ENCODE measurements at regions not wholly inside any gene's neighbourhood (a gene's known extent, or its start where the extent isn't known, plus 50 kb on each side); places are given as distances from the start of the nearest gene placed in this dataset.

DNA sequence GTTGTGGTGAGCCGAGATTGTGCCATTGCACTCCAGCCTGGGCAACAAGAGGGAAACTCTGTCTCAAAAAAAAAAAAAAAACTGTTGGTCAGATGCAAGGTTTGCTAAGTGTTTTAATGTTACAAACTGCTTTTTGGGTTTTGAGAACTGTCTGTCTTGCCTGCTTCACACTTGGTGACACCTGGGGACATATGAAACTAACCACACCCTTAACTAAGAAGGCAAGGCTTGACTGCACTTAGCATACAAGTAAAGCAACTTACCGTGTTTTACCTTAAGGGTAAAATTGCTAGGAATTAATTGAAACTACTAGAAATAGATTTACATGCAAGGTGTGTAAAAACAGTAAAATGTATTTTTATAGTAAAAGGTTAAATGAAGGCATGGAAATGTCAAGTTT, 180.4 kb downstream of the OR13H1 start:
- intact Hi-C loops (cut with DNase I, micrococcal nuclease): no loop called here
- Histone ChIP-seq H3K27ac (ENCODE audit: low read depth in 1 of 2, low read length in 2 of 2) (no peak overlapping the region), H3K4me1 (ENCODE audit: insufficient read depth, low read length) (no peaks in the 10 kb centered on the region), H3K27me3 (ENCODE audit: control insufficient read depth in 1 of 2, insufficient read depth in 2 of 2, low read length in 2 of 2) (no peaks in the 10 kb centered on the region), H3K4me3 (ENCODE audit: low read length) (no peak overlapping the region), H3K9me3 (ENCODE audit: control insufficient read depth in 1 of 2, insufficient read depth in 1 of 2, low read length in 2 of 2) (no peaks in the 10 kb centered on the region), H3K36me3 (ENCODE audit: insufficient read depth, low read length) (no peaks in the 10 kb centered on the region)
- ATAC-seq (ENCODE audit: poor library complexity) (no peak), DNase-seq (no peak)
- peaks cover 3% of the 10 kb centered on the region for H3K9me3 Mint-ChIP-seq
- no peak overlapping the region for H3K27ac Mint-ChIP-seq
- POLR2A ChIA-PET: no interaction called here
- no peaks in the 10 kb centered on the region for H3K27me3 Mint-ChIP-seq
- CTCF ChIA-PET: no interaction called here
- H3K4me1 Mint-ChIP-seq (ENCODE audit: low read depth): no peaks in the 10 kb centered on the region
- TF ChIP-seq, protein P1, sequence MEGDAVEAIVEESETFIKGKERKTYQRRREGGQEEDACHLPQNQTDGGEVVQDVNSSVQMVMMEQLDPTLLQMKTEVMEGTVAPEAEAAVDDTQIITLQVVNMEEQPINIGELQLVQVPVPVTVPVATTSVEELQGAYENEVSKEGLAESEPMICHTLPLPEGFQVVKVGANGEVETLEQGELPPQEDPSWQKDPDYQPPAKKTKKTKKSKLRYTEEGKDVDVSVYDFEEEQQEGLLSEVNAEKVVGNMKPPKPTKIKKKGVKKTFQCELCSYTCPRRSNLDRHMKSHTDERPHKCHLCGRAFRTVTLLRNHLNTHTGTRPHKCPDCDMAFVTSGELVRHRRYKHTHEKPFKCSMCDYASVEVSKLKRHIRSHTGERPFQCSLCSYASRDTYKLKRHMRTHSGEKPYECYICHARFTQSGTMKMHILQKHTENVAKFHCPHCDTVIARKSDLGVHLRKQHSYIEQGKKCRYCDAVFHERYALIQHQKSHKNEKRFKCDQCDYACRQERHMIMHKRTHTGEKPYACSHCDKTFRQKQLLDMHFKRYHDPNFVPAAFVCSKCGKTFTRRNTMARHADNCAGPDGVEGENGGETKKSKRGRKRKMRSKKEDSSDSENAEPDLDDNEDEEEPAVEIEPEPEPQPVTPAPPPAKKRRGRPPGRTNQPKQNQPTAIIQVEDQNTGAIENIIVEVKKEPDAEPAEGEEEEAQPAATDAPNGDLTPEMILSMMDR (IDR thresholded peaks at IDR 0.05): no peak
- no peak overlapping the region for H3K4me3 Mint-ChIP-seq
- peaks cover 4% of the 10 kb centered on the region for H3K36me3 Mint-ChIP-seq (ENCODE audit: low read depth)

- ChIA-PET CTCF (no interaction called here), POLR2A (no interaction called here)
- no peaks in the 10 kb centered on the region for H3K9me3 ChIP-seq (ENCODE audit: control insufficient read depth in 1 of 2, insufficient read depth in 1 of 2, low read length in 2 of 2)
- no peaks in the 10 kb centered on the region for H3K4me1 ChIP-seq (ENCODE audit: insufficient read depth, low read length)
- intact Hi-C loops (cut with DNase I, micrococcal nuclease): no loop called here
- TF ChIP-seq, protein P1 (IDR thresholded peaks at IDR 0.05): no peak
- H3K27me3 Mint-ChIP-seq: no peaks in the 10 kb centered on the region
- H3K9me3 Mint-ChIP-seq: peaks cover 3% of the 10 kb centered on the region
- no peaks in the 10 kb centered on the region for H3K27me3 ChIP-seq (ENCODE audit: control insufficient read depth in 1 of 2, insufficient read depth in 2 of 2, low read length in 2 of 2)
- no peak for DNase-seq
- peaks cover 4% of the 10 kb centered on the region for H3K36me3 Mint-ChIP-seq (ENCODE audit: low read depth)
- H3K27ac ChIP-seq (ENCODE audit: low read depth in 1 of 2, low read length in 2 of 2): no peak overlapping the region
- no peak overlapping the region for H3K27ac Mint-ChIP-seq
- no peak for ATAC-seq (ENCODE audit: poor library complexity)
- H3K4me3 ChIP-seq (ENCODE audit: low read length): no peak overlapping the region
- H3K36me3 ChIP-seq (ENCODE audit: insufficient read depth, low read length): no peaks in the 10 kb centered on the region
- H3K4me3 Mint-ChIP-seq: no peak overlapping the region
- no peaks in the 10 kb centered on the region for H3K4me1 Mint-ChIP-seq (ENCODE audit: low read depth)
These were observed 181.3 kb downstream of the OR13H1 start for GRCh38 chrX:131725001-131725654.

GRCh38 chrX:131727778-131728177, 183.9 kb downstream of the OR13H1 start:
- no peaks in the 10 kb centered on the region for H3K36me3 ChIP-seq (ENCODE audit: insufficient read depth, low read length)
- H3K4me1 ChIP-seq (ENCODE audit: insufficient read depth, low read length): no peaks in the 10 kb centered on the region
- no peak for DNase-seq
- TF ChIP-seq, protein P1 (IDR thresholded peaks at IDR 0.05): no peak
- intact Hi-C loops (cut with DNase I, micrococcal nuclease): no loop called here
- H3K9me3 ChIP-seq (ENCODE audit: control insufficient read depth in 1 of 2, insufficient read depth in 1 of 2, low read length in 2 of 2): no peaks in the 10 kb centered on the region
- Mint-ChIP-seq H3K4me3 (no peak overlapping the region), H3K27ac (no peak overlapping the region), H3K4me1 (ENCODE audit: low read depth) (no peaks in the 10 kb centered on the region), H3K36me3 (ENCODE audit: low read depth) (peaks cover 4% of the 10 kb centered on the region), H3K27me3 (no peaks in the 10 kb centered on the region), H3K9me3 (peaks cover 3% of the 10 kb centered on the region)
- H3K27ac ChIP-seq (ENCODE audit: low read depth in 1 of 2, low read length in 2 of 2): no peak overlapping the region
- no peak overlapping the region for H3K4me3 ChIP-seq (ENCODE audit: low read length)
- H3K27me3 ChIP-seq (ENCODE audit: control insufficient read depth in 1 of 2, insufficient read depth in 2 of 2, low read length in 2 of 2): no peaks in the 10 kb centered on the region
- ATAC-seq (ENCODE audit: poor library complexity): no peak
- ChIA-PET POLR2A (no interaction called here), CTCF (no interaction called here)

All from CD4-positive, alpha-beta T cell (primary cell).